HG03060 (cell line): ENCODE measurements at regions not wholly inside any gene's neighbourhood (a gene's known extent, or its start where the extent isn't known, plus 50 kb on each side); places are given as distances from the start of the nearest gene placed in this dataset.
A peak's percentile ranks its signal among the peaks of the same experiment; 100 is the strongest.

Source experiments
- ATAC-seq: cut with Tn5 transposase; IDR thresholded peaks from one replicate; pipeline ENCODE4 v1.9.1; 2021; ENCODE audit warnings: low read depth, moderate number of reproducible peaks; ENCODE audit not compliant: unreplicated experiment

DNA sequence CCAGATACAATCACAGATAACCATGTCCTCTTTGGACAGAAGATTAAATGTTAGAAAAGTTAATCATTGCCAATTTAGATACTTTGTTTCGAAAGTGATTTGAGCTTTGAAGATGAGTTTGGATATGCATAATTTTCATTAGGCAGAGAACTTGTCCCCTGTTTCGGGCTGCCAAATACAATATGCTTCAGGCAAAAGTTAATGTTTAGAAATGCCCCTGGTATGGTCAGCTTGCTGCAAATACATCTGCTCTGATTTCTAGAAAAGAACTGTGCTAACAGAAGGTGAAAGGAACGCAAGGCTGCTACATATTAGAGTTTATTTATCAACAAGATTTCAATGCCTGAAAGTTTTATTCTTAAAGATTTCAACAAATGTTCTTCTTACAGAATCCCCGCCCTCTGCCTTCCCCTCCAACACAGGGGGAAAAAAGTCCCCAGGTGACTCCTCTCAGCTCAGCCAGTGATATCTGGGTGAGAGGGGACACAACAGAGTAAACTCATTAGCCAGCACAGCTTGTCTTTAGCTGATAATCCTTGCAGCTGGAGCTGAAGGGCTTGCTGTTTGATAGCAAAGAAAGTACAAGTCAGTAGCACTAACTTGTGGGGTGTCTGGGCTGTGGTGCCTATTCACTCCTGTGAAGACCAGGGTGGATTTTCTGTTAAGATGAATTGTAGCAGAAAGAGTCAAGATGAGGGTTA is 435.7 kb downstream of the DMAC1 start:
- no peak for ATAC-seq

DNA sequence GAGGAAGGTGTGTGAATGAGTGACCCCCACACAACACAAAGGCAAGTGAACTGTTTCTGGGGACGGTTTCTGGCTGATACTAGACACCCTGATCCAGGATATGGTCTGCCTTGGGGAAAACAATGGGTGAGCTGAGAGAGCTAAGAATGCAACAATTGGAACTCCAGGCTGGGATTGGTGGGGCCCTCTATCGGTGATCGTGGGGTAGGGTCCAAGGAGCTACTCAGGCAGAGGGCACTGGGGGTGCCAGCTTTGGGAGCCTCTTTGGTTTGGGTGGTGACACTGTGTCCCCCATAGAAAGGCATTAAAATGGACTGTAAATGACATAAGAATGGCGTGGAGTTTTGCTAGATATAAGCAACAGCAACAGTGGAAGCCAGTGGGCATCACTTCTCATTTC is 439.1 kb downstream of the DMAC1 start:
- ATAC-seq: no peak

DNA sequence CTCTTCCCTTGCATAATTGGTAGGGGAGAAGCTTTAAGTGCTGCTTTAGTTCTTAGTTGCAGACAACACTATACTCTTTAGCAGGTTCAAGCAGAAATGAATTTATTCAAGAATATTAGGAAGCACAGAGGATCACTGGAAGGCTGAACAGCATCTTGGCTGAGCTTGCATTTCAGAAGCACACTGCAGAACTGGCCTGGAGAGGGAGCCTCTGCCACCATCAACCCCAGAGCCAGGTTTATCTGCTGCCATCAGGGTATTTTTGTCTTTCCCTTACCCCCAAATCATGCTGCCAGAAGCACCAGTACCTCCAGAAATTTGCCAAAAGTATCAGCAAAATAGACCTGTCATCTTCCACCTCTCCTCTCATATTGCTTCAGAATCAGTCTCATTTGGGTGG is 440.7 kb downstream of the DMAC1 start:
- no peak for ATAC-seq

- no peak for ATAC-seq
Measured at GRCh38 chr9:7354704-7355103, 444.9 kb downstream of the DMAC1 start.

- ATAC-seq: no peak
Measured at GRCh38 chr9:7348692-7349091, 450.9 kb downstream of the DMAC1 start.

GRCh38 chr9:7347556-7347955 is 452.0 kb downstream of the DMAC1 start:
- ATAC-seq: no peak

- no peak for ATAC-seq
Measured at GRCh38 chr9:7346144-7346543, 453.4 kb downstream of the DMAC1 start.

DNA sequence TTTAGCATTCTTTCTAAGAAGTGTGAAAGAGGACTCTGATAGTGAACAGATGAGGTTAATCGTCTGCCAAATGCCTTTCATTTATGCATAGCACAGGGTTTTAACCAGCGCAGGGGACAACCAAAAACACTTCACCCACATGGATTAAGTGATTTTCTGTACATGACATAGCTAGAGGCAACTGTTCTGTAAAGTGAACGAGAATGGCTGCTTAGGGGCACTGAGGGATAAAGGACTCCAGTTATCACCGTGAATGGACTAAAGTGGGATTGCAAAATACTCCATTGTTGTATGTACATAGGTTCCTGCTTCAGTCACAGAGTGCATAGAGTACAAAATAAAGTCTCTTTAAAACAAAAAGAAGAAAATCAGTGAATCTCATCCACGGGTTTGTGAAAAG is 456.8 kb downstream of the DMAC1 start:
- no peak for ATAC-seq

DNA sequence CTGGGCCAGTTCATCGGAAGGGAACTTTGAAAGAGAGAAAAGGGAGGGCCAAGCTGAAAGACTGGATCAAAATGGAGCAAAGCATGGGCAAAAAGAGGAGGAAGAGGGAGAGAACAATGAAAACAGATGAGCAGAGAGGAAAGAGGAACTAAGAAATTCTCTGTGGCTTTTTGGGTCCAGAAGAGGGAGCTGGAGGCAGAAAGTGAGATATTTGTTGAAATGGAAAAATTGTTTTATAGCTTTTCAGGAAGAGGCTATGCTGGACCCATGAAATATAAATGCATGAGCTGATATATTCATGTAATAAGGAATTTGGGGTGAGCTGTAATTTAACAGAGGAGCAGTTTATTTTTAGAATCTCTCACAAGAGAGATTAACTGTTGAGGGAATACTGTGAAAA is 457.3 kb downstream of the DMAC1 start:
- ATAC-seq: peak; percentile 57

DNA sequence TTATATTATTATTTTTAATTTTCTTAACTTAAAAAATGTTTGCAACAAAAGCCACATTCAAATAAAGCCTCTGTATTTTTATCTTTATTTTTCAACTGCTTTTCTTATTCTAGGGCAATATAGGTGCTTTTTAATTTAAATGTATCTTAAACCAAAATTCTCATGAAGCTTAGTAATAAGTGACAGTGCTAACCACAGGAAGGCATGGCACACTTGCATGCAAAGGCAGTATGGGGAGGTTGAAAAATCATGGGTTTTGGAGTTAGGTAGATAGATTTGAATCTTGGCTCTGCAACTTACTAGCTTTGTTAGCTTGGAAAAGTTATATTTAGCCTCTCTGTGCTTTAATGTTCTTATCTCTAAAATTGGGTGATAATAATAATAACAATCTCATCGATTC is 458.0 kb downstream of the DMAC1 start:
- peak; percentile 33 for ATAC-seq

- ATAC-seq: no peak
Measured at GRCh38 chr9:7340451-7340850, 459.1 kb downstream of the DMAC1 start.

DNA sequence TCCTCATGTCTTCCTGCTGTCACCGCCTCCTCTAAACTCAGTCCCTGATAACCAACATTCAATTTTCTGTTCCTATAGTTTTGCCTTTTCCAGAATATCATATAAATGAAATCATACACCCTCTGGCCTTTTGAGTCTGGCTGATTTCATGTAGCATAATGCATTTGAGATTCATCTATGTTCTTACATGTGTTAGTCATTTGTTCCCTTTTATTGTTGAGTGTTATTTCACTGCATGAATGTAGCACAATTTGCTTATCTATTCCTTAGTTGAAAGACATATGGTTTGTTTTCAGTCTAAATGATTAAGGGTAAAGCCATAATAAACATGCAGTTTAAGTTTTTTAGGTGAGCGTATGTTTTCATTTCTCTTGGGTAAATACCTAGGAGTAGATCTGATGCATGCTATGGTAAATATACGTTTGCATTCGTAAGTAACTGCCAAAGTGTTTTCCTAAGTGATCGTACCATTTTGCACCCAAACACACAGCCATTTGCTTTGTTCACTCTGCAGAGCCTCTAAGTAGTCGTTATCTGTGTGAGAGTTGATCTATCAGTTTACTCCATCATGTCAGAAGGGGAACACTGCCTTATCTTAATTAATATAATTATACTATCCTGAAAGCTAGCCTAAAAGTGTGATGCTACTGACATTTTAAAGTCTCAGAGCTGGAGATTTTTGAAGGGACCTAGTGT is 460.8 kb downstream of the DMAC1 start:
- no peak for ATAC-seq

DNA sequence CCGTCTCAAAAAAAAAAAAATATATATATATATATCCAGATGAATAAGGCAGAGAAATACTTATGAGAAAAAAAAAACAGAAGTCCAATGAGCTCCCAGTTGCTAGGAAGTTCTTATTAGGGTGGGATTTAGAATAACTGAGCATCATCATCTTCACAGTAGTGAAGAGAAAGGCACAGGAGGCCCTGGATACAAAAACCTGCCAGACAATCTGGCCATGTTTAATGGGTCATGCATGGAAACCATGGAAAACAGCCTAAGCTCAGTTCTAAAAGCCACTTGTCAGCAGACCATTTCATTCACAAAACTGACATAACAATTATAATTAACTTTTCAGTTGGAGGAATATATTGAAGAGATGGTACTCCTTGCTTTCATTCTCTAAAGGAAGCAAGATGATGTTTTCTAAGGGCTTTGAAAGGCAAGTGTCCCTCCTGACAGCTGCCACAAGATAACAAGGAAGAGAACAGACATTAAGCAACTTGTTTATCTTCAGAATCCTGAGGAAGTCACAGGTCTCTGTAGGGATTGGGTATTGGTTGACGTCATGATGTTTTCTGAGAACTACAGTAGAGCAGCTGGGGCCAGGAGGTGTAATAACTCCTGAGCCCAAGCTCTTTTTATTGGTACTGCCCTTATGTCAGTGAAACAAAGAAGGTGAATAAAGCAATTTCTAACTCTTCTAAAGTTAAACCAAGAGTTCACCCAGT is 463.1 kb downstream of the DMAC1 start:
- no peak for ATAC-seq

DNA sequence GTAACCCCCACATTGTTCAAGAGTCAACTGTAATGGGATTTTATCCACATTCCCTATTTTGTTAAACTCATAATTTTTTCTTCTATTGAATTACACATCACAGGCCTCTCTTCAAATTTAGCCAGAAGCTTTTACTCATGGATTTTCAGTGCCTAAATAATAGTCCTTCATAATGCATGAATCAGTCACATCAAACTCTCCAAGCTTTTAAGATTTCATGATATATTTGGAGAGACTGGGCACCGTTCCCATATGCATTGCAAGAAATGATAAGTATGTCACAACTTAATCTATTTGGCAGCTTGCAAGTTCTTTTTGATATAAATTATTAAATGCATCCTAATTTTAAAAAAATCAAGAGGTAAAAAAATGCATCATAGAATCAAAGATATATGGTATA is 465.9 kb downstream of the DMAC1 start:
- ATAC-seq: no peak

- no peak for ATAC-seq
Measured at GRCh38 chr9:7332780-7333179, 466.8 kb downstream of the DMAC1 start.

DNA sequence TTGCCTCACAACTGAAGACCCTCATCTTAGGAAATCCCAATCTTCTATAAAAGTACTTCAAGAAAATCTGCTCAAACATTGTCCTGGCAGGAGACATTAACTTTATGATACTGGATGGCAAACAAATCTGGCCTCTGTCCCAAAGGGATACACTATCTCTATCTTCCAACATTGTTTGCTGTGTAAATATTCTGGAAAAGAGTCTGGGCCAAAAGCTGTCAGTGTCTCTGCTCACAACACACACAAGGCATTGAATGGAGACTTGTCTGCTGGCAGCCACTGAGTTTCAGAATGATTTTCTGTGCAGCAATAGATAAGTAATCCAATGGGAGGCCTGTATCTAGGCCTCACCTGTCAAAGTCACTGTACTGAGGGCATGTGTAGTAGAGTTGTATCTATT is 471.1 kb downstream of the DMAC1 start:
- no peak for ATAC-seq

- no peak for ATAC-seq
Measured at GRCh38 chr9:7325995-7326394, 473.6 kb downstream of the DMAC1 start.

DNA sequence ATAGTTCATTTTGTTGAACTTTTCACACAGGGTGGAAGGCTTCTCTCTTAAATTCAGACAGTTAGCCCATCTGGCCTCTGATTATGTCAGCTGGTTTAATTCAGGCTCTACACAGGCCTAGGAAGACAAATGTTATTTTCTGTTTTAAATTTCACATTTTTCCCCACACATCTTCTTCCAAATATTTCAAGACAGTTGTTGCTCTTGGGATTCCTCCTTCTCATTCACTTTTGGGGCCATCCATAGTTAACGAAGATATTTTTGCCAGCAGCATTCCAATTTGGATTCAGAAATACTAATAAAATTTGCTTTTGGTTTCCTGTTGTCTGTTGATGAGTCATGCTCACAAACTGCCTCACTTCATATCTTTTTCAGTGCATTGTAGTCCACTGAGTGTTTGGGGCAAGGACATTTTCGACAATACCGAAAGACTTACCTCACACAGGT is 475.4 kb downstream of the DMAC1 start:
- ATAC-seq: no peak

GRCh38 chr9:7320841-7321240 is 478.7 kb downstream of the DMAC1 start:
- ATAC-seq: no peak

GRCh38 chr9:7320139-7320538 is 479.4 kb downstream of the DMAC1 start:
- ATAC-seq: no peak

DNA sequence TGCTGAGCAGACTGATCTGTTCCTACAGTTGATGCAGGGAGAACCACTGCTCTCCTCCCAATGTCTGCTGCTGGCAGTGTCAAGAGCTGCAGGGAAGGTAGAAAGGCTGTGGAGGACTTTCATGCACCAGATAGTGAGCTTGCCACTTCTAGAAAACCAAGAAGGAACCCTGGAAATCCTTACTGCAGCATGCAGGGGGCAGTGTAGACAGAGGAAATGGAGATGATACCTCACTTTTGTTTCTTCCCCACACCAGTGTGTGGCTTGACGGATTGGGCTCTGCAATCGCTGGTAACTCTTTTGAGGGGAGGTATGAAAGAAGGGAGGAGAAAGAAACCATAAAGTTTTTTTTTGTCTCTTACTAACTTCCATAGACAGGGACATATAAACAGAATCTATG is 480.7 kb downstream of the DMAC1 start:
- no peak for ATAC-seq

DNA sequence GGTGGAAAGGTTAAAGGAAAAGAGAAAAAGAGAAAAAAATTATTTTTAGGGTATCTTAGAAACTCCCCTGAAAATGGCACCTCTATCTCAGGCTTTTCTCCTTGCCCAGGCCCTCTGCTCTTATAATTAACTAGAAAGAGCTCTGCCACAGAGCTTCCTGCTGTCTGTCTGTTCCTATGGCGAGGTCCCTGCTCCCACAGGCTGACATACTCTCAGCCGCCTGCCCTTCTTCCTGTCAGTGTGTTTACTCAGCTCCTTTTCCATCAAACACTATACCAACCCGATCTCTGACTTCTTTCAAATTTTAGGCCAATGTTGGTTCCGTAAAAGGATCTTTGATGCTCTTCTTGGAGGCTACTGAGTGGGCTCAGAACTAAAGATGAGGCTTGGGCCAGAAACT is 482.6 kb downstream of the DMAC1 start:
- no peak for ATAC-seq
